Activated CD4-positive, alpha-beta T cell treated with anti-CD3 and anti-CD28 coated beads, Interleukin-2, amount 10 ng/mL, durations not matched to agents 24 days and 14 days (primary cell): ENCODE measurements at regions not wholly inside any gene's neighbourhood (a gene's known extent, or its start where the extent isn't known, plus 50 kb on each side); places are given as distances from the start of the nearest gene placed in this dataset.

ENCODE experiments used
- DNase-seq: peaks from one replicate; pipeline ENCODE4 v3.0.0; 2022
- H3K27ac Mint-ChIP-seq: one replicate; pipeline ENCODE4 v1.8.0; 2022; ENCODE audit warnings: mild to moderate bottlenecking, mixed read lengths
- H3K27me3 Mint-ChIP-seq: one replicate; pipeline ENCODE4 v1.8.0; 2022; ENCODE audit warnings: mixed read lengths
- H3K36me3 Mint-ChIP-seq: one replicate; pipeline ENCODE4 v1.8.0; 2022; ENCODE audit warnings: low read depth, mild to moderate bottlenecking, mixed read lengths
- H3K4me1 Mint-ChIP-seq: one replicate; pipeline ENCODE4 v1.8.0; 2021; ENCODE audit warnings: mixed read lengths
- H3K4me3 Mint-ChIP-seq: one replicate; pipeline ENCODE4 v1.8.0; 2022; ENCODE audit warnings: mild to moderate bottlenecking, moderate library complexity, mixed read lengths
- H3K9me3 Mint-ChIP-seq: one replicate; pipeline ENCODE4 v1.8.0; 2021; ENCODE audit warnings: mixed read lengths
- intact Hi-C: fragments of 100-400 bp; cut with micrococcal nuclease; formaldehyde crosslinking; loops from one replicate; pipeline ENCODE4 v1.15.1; 2023

DNA sequence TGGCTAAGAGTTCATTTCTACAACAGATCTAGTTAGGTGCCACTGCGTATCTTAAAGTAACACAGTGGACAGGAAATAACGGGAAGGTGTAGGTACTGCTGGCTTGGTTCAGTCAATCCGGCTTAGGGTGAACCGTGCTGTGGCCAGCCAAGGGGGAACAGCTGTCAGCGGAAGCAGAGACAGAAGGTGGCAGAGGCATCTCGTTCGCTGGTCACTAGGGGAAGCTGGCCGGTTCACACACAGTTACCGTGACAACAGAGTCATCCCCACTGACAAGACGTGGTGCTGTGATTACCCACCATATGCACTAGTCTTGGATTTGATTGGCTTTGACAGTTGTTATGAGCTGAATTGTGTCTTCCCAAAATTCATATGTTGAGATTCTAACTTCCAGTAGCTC lies 58.8 kb upstream of the HDAC4 start:
- H3K27ac Mint-ChIP-seq = no peak overlapping the region
- peaks cover 4% of the 10 kb centered on the region for H3K4me1 Mint-ChIP-seq
- peaks cover 9% of the 10 kb centered on the region for H3K27me3 Mint-ChIP-seq
- peaks cover 4% of the 10 kb centered on the region for H3K9me3 Mint-ChIP-seq
- intact Hi-C loops = no loop called here
- H3K4me3 Mint-ChIP-seq = no peak overlapping the region
- no peaks in the 10 kb centered on the region for H3K36me3 Mint-ChIP-seq
- DNase-seq = no peak

DNA sequence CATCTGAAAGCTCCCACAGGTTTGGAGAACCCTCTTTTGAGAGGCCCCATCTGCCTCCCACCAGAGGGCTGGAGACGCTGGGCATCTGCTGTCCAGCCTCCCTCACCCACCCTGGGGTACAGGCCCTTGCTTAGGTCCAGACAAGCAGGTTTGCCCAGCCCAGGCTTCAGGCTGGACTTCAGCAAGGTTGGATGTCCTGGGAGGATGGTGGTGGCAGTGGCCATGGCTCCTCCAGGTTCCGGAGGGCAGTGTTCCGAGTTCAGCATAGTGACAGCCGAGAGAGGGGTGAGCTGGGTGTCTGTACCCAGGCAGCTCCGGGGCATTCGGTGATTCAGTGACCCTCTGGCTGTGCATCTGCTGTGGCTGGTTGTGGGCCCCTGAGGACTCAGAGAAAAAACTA lies 58.2 kb upstream of the HDAC4 start:
- Mint-ChIP-seq H3K9me3 (peaks cover 4% of the 10 kb centered on the region), H3K4me1 (peaks cover 4% of the 10 kb centered on the region), H3K27me3 (peaks cover 10% of the 10 kb centered on the region), H3K27ac (no peak overlapping the region), H3K4me3 (no peak overlapping the region), H3K36me3 (no peaks in the 10 kb centered on the region)
- no peak for DNase-seq
- intact Hi-C loops = no loop called here

DNA sequence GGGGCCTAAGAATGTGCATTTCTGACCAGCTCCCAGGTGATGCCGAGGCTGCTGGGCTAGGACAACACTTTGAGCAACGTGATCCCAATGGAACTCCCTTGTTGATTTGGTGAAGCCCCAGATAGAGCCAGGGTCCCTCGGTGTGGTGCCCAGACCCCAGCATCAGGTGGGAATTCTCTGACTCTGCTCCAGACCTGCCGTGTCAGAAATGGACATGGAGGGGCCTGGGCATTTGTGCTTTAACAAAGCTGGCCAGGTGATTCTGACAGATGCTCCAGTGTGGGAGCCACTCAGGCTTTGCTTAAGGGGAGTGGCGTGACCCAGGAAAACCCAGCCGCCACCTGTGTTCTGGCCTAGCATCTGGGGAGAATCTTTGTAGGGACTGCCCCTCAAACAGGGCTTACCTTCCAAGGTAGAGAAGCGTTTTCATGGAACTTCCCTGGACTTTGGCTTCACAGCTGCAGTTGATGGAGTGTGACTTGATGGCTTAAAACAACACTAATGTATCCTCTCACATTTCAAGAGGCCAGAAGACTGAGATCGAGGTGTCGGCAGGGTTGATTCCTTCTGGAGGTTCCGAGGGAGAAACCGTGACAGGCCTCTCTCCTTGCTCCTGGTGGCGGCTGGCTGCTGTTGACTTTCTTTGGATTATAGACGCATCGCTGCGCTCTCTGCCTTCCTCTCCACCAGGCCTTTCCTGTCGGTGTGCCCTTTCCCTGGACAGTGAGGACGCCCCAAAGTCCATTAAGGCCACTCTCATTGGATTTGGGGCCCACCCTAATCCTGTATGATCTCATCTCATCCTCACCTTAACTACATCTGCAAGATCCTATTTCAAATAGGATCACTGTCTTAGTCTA lies 57.0 kb upstream of the HDAC4 start:
- no peak overlapping the region for H3K4me3 Mint-ChIP-seq
- DNase-seq = no peak
- no peaks in the 10 kb centered on the region for H3K36me3 Mint-ChIP-seq
- intact Hi-C loops = no loop called here
- no peak overlapping the region for H3K27ac Mint-ChIP-seq
- peaks cover 16% of the 10 kb centered on the region for H3K27me3 Mint-ChIP-seq
- H3K4me1 Mint-ChIP-seq = peaks cover 4% of the 10 kb centered on the region
- peaks cover 4% of the 10 kb centered on the region for H3K9me3 Mint-ChIP-seq

DNA sequence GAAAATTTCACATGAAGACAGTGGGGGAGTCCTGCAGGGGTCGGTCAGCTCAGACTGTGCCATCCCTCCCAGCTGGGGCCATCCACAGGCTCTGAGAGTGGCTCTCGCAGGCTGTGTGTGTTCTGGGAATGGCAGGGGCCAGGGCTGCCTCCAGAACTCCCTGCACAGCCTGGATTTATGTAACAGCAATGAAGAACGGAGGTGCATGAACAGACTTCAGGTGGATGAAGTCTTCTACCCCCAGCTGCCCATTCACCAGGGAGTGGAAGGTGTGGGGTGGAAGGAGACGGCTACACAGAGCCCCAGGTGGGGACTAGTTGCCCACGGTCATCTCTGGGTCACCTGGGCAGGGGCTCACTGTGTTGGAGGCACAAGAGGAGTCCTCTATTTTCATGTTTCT lies 56.1 kb upstream of the HDAC4 start:
- Mint-ChIP-seq H3K36me3 (no peaks in the 10 kb centered on the region), H3K4me3 (no peak overlapping the region), H3K9me3 (peaks cover 5% of the 10 kb centered on the region), H3K4me1 (peaks cover 4% of the 10 kb centered on the region), H3K27me3 (peaks cover 20% of the 10 kb centered on the region), H3K27ac (no peak overlapping the region)
- no peak for DNase-seq
- intact Hi-C loops = no loop called here

DNA sequence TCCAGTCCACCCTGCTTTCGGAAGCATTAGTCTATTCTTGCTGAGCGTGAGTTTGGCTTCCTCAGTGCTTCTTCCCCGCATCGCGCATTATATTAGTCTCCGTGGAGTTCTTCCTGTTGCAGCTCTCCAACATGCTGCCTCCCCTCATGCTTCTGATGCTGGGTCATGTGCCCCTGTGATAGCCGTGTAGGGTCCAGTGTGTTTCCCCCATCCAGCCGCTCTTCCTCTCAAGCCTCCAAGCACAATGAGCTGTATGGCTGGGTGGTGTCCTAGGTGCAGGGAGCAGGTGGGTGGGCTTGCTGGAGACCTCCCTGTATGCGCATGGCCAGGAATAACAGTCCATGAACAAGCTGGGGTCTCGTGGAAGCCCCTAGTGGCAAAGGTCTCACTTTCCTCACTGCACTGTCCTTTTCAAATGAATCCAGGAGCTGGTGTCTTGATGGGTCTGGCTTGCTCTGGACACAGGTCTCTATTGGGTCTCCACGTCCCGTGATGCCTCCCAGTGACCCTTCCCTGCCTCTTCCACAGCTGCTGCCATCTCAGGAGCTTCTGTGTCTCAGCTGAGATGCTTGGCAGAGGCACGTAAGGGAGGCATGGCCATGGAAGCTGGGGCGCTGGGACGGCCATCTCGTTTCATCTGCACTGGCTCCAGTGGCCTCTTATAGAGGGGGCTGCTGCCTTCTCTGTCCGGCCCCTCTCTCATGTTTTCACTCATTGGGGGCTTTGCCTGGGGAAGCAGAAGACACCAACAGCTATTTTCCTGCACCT lies 54.8 kb upstream of the HDAC4 start:
- H3K27ac Mint-ChIP-seq = no peak overlapping the region
- intact Hi-C loops = no loop called here
- H3K27me3 Mint-ChIP-seq = peaks cover 25% of the 10 kb centered on the region
- no peaks in the 10 kb centered on the region for H3K36me3 Mint-ChIP-seq
- no peak for DNase-seq
- peaks cover 8% of the 10 kb centered on the region for H3K9me3 Mint-ChIP-seq
- peaks cover 4% of the 10 kb centered on the region for H3K4me1 Mint-ChIP-seq
- H3K4me3 Mint-ChIP-seq = no peak overlapping the region

DNA sequence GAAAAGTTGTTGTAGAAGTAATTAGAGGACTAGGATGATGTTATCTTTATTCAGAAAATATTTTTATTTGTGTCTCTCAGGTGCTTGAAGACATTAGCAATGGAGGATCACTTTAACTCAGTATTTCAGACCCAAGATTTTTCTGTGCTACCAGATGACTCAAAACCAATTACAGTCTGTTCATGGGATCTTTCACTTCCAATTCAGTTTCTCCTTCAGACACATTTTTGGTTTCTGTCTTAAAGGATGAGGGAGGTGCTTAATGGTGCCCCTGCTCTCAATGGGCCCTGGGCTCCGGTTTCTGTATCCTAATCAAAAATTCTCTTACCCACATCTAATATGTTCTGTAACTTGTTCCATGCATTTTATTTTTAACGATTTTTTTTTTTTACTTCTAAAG lies 53.7 kb upstream of the HDAC4 start:
- no peaks in the 10 kb centered on the region for H3K36me3 Mint-ChIP-seq
- peaks cover 4% of the 10 kb centered on the region for H3K4me1 Mint-ChIP-seq
- intact Hi-C loops = no loop called here
- no peak for DNase-seq
- peaks cover 25% of the 10 kb centered on the region for H3K27me3 Mint-ChIP-seq
- H3K4me3 Mint-ChIP-seq = no peak overlapping the region
- peaks cover 8% of the 10 kb centered on the region for H3K9me3 Mint-ChIP-seq
- H3K27ac Mint-ChIP-seq = no peak overlapping the region
